ENCODE measurements at regions not wholly inside any gene's neighbourhood (a gene's known extent, or its start where the extent isn't known, plus 50 kb on each side); places are given as distances from the start of the nearest gene placed in this dataset.
"Not testable (repeated sequence)": the region's sequence is repeated elsewhere in the genome, so short reads cannot be mapped to it uniquely, and the experiment has no call there.

- no peak for DNase-seq
Measured at GRCh38 chr10:83754857-83755256, 384.5 kb upstream of the GHITM start.

- DNase-seq = no peak
Measured at GRCh38 chr10:83760142-83760541, 379.2 kb upstream of the GHITM start.

- DNase-seq = no peak
Measured at GRCh38 chr10:83764666-83765065, 374.6 kb upstream of the GHITM start.

GRCh38 chr10:83765731-83766130 lies 373.6 kb upstream of the GHITM start:
- DNase-seq = no peak

GRCh38 chr10:83769281-83769820 lies 370.0 kb upstream of the GHITM start:
- DNase-seq = no peak

GRCh38 chr10:83786701-83787100 lies 352.6 kb upstream of the GHITM start:
- not testable (repeated sequence) for DNase-seq

- DNase-seq = no peak
Measured at GRCh38 chr10:83801983-83802382, 337.3 kb upstream of the GHITM start.

GRCh38 chr10:83806717-83807116 lies 332.6 kb upstream of the GHITM start:
- DNase-seq = no peak

GRCh38 chr10:83809001-83809400 lies 330.3 kb upstream of the GHITM start:
- no peak for DNase-seq

- DNase-seq = no peak
Measured at GRCh38 chr10:83816942-83817341, 322.4 kb upstream of the GHITM start.

GRCh38 chr10:83817797-83818196 lies 321.5 kb upstream of the GHITM start:
- no peak for DNase-seq

GRCh38 chr10:83819609-83820008 lies 319.7 kb upstream of the GHITM start:
- DNase-seq = no peak

GRCh38 chr10:83820033-83820432 lies 319.3 kb upstream of the GHITM start:
- DNase-seq = peak; percentile 1

GRCh38 chr10:83824099-83824498 lies 315.2 kb upstream of the GHITM start:
- no peak for DNase-seq

GRCh38 chr10:83834096-83834495 lies 305.2 kb upstream of the GHITM start:
- no peak for DNase-seq

- DNase-seq = no peak
Measured at GRCh38 chr10:83835945-83836745, 303.2 kb upstream of the GHITM start.

GRCh38 chr10:83848677-83849076 lies 290.6 kb upstream of the GHITM start:
- DNase-seq = no peak

- DNase-seq = no peak
Measured at GRCh38 chr10:83849150-83849549, 290.2 kb upstream of the GHITM start.

GRCh38 chr10:83852146-83852545 lies 287.2 kb upstream of the GHITM start:
- no peak for DNase-seq

GRCh38 chr10:83862723-83863122 lies 276.6 kb upstream of the GHITM start:
- DNase-seq = no peak

- no peak for DNase-seq
Measured at GRCh38 chr10:83863283-83863966, 275.9 kb upstream of the GHITM start.

GRCh38 chr10:83869898-83870297 lies 269.4 kb upstream of the GHITM start:
- no peak for DNase-seq
